GM19324 (cell line): ENCODE measurements at regions not wholly inside any gene's neighbourhood (a gene's known extent, or its start where the extent isn't known, plus 50 kb on each side); places are given as distances from the start of the nearest gene placed in this dataset.

Source experiments
- ATAC-seq: cut with Tn5 transposase; IDR thresholded peaks from one replicate; pipeline ENCODE4 v1.9.1; 2021; ENCODE audit warnings: mild to moderate bottlenecking, moderate library complexity; ENCODE audit not compliant: unreplicated experiment, low FRiP score

GRCh38 chr2:832635-833034 lies 118.0 kb upstream of the SNTG2 start:
- ATAC-seq: no peak

GRCh38 chr2:831622-832021 lies 119.0 kb upstream of the SNTG2 start:
- ATAC-seq: no peak

- ATAC-seq: no peak
Measured at GRCh38 chr2:831225-831536, 119.5 kb upstream of the SNTG2 start.

GRCh38 chr2:830419-831224 lies 120.0 kb upstream of the SNTG2 start:
- ATAC-seq: no peak

- ATAC-seq: no peak
Measured at GRCh38 chr2:829047-829446, 121.6 kb upstream of the SNTG2 start.

- no peak for ATAC-seq
Measured at GRCh38 chr2:824954-825353, 125.7 kb upstream of the SNTG2 start.

- ATAC-seq: no peak
Measured at GRCh38 chr2:824524-824923, 126.1 kb upstream of the SNTG2 start.

GRCh38 chr2:821546-821945 lies 129.1 kb upstream of the SNTG2 start:
- no peak for ATAC-seq

- ATAC-seq: no peak
Measured at GRCh38 chr2:819601-820000, 131.0 kb upstream of the SNTG2 start.

GRCh38 chr2:819121-819520 lies 131.5 kb upstream of the SNTG2 start:
- no peak for ATAC-seq

GRCh38 chr2:817336-818015 lies 133.2 kb upstream of the SNTG2 start:
- ATAC-seq: no peak

- no peak for ATAC-seq
Measured at GRCh38 chr2:816278-816677, 134.4 kb upstream of the SNTG2 start.

GRCh38 chr2:810397-810796 lies 133.2 kb upstream of the TMEM18 start:
- no peak for ATAC-seq

GRCh38 chr2:807300-807699 lies 130.1 kb upstream of the TMEM18 start:
- ATAC-seq: no peak

- ATAC-seq: no peak
Measured at GRCh38 chr2:805664-806063, 128.5 kb upstream of the TMEM18 start.

- ATAC-seq: no peak
Measured at GRCh38 chr2:797993-798392, 120.8 kb upstream of the TMEM18 start.

- ATAC-seq: no peak
Measured at GRCh38 chr2:797556-797955, 120.3 kb upstream of the TMEM18 start.

- ATAC-seq: no peak
Measured at GRCh38 chr2:796141-796985, 119.2 kb upstream of the TMEM18 start.

GRCh38 chr2:795531-796041 lies 118.4 kb upstream of the TMEM18 start:
- ATAC-seq: no peak

- no peak for ATAC-seq
Measured at GRCh38 chr2:794554-795241, 117.5 kb upstream of the TMEM18 start.

- ATAC-seq: no peak
Measured at GRCh38 chr2:793236-793635, 116.0 kb upstream of the TMEM18 start.
